ENCODE measurements at regions not wholly inside any gene's neighbourhood (a gene's known extent, or its start where the extent isn't known, plus 50 kb on each side); places are given as distances from the start of the nearest gene placed in this dataset.
"Not testable (repeated sequence)": the region's sequence is repeated elsewhere in the genome, so short reads cannot be mapped to it uniquely, and the experiment has no call there.

- DNase-seq = no peak
Measured at GRCh38 chr7:69244701-69245100, 353.6 kb upstream of the AUTS2 start.

- DNase-seq = no peak
Measured at GRCh38 chr7:69245646-69246045, 352.6 kb upstream of the AUTS2 start.

- DNase-seq = no peak
Measured at GRCh38 chr7:69246758-69247157, 351.5 kb upstream of the AUTS2 start.

- not testable (repeated sequence) for DNase-seq
Measured at GRCh38 chr7:69248382-69248828, 349.9 kb upstream of the AUTS2 start.

GRCh38 chr7:69250958-69251357 lies 347.3 kb upstream of the AUTS2 start:
- DNase-seq = no peak

- no peak for DNase-seq
Measured at GRCh38 chr7:69254643-69255042, 343.6 kb upstream of the AUTS2 start.

- DNase-seq = no peak
Measured at GRCh38 chr7:69256634-69257081, 341.6 kb upstream of the AUTS2 start.

GRCh38 chr7:69257592-69257991 lies 340.7 kb upstream of the AUTS2 start:
- no peak for DNase-seq

- DNase-seq = no peak
Measured at GRCh38 chr7:69259445-69259844, 338.8 kb upstream of the AUTS2 start.

- no peak for DNase-seq
Measured at GRCh38 chr7:69260023-69260422, 338.3 kb upstream of the AUTS2 start.

- no peak for DNase-seq
Measured at GRCh38 chr7:69263550-69263949, 334.7 kb upstream of the AUTS2 start.

- no peak for DNase-seq
Measured at GRCh38 chr7:69269806-69270205, 328.5 kb upstream of the AUTS2 start.

- DNase-seq = no peak
Measured at GRCh38 chr7:69272101-69272500, 326.2 kb upstream of the AUTS2 start.

- no peak for DNase-seq
Measured at GRCh38 chr7:69276011-69276729, 322.1 kb upstream of the AUTS2 start.

- DNase-seq = no peak
Measured at GRCh38 chr7:69277366-69277765, 320.9 kb upstream of the AUTS2 start.

GRCh38 chr7:69282946-69283345 lies 315.3 kb upstream of the AUTS2 start:
- no peak for DNase-seq

- no peak for DNase-seq
Measured at GRCh38 chr7:69283421-69283820, 314.9 kb upstream of the AUTS2 start.

- DNase-seq = no peak
Measured at GRCh38 chr7:69285854-69286253, 312.4 kb upstream of the AUTS2 start.

- no peak for DNase-seq
Measured at GRCh38 chr7:69295977-69296376, 302.3 kb upstream of the AUTS2 start.

GRCh38 chr7:69301253-69301652 lies 297.0 kb upstream of the AUTS2 start:
- DNase-seq = no peak

- no peak for DNase-seq
Measured at GRCh38 chr7:69309601-69310000, 288.7 kb upstream of the AUTS2 start.

GRCh38 chr7:69311489-69311888 lies 286.8 kb upstream of the AUTS2 start:
- DNase-seq = no peak

GRCh38 chr7:69313852-69314251 lies 284.4 kb upstream of the AUTS2 start:
- DNase-seq = not testable (repeated sequence)

GRCh38 chr7:69318794-69319193 lies 279.5 kb upstream of the AUTS2 start:
- no peak for DNase-seq

- no peak for DNase-seq
Measured at GRCh38 chr7:69328516-69328915, 269.8 kb upstream of the AUTS2 start.

Measured in GF-D8 (cell line).